OCI-LY1 (cell line): ENCODE measurements at regions not wholly inside any gene's neighbourhood (a gene's known extent, or its start where the extent isn't known, plus 50 kb on each side); places are given as distances from the start of the nearest gene placed in this dataset.

ENCODE experiments used
- CTCF ChIP-seq: fragments of 200-600 bp; sonication (generic), shearing (Covaris generic); IDR thresholded peaks from 2 replicates; pipeline ENCODE4 v1.5.1; 2017; ENCODE audit warnings: mild to moderate bottlenecking, antibody characterized with exemption, low read length, moderate library complexity, mixed read lengths
- EZH2 ChIP-seq: fragments of 200-600 bp; sonication (generic), shearing (Covaris generic); IDR thresholded peaks from 2 replicates; pipeline ENCODE4 v1.8.0; 2017; ENCODE audit warnings: borderline replicate concordance, mixed run types, mild to moderate bottlenecking, antibody characterized with exemption, low read length, moderate library complexity, mixed read lengths

- TF ChIP-seq CTCF (no peak), EZH2 (no peak)
Observed at GRCh38 chrX:109875831-109876230, 127.1 kb upstream of the TMEM164 start.
